ENCODE measurements at regions not wholly inside any gene's neighbourhood (a gene's known extent, or its start where the extent isn't known, plus 50 kb on each side); places are given as distances from the start of the nearest gene placed in this dataset.
"Not testable (repeated sequence)": the region's sequence is repeated elsewhere in the genome, so short reads cannot be mapped to it uniquely, and the experiment has no call there.

- no peak for DNase-seq (ENCODE audit: low read depth)
Observed at GRCh38 chr2:10183146-10183675, 60.7 kb downstream of the RRM2 start.

GRCh38 chr2:10184421-10184820 lies 61.9 kb downstream of the RRM2 start:
- DNase-seq (ENCODE audit: low read depth), result no peak

GRCh38 chr2:10185046-10185445 lies 62.5 kb downstream of the RRM2 start:
- DNase-seq (ENCODE audit: low read depth), result no peak

- DNase-seq (ENCODE audit: low read depth), result no peak
Observed at GRCh38 chr2:10185755-10186154, 63.2 kb downstream of the RRM2 start.

GRCh38 chr2:10186868-10187535 lies 64.5 kb downstream of the RRM2 start:
- DNase-seq (ENCODE audit: low read depth), result no peak

GRCh38 chr2:10187661-10188060 lies 65.1 kb downstream of the RRM2 start:
- DNase-seq (ENCODE audit: low read depth), result no peak

- no peak for DNase-seq (ENCODE audit: low read depth)
Observed at GRCh38 chr2:10188211-10188610, 65.7 kb downstream of the RRM2 start.

- no peak for DNase-seq (ENCODE audit: low read depth)
Observed at GRCh38 chr2:10188729-10189305, 66.3 kb downstream of the RRM2 start.

- no peak for DNase-seq (ENCODE audit: low read depth)
Observed at GRCh38 chr2:10190255-10190654, 67.7 kb downstream of the RRM2 start.

GRCh38 chr2:10190737-10191532 lies 68.4 kb downstream of the RRM2 start:
- DNase-seq (ENCODE audit: low read depth), result no peak

GRCh38 chr2:10191554-10191953 lies 69.0 kb downstream of the RRM2 start:
- no peak for DNase-seq (ENCODE audit: low read depth)

- no peak for DNase-seq (ENCODE audit: low read depth)
Observed at GRCh38 chr2:10192392-10193015, 70.0 kb downstream of the RRM2 start.

- no peak for DNase-seq (ENCODE audit: low read depth)
Observed at GRCh38 chr2:10193276-10193795, 70.8 kb downstream of the RRM2 start.

GRCh38 chr2:10193851-10194820 lies 71.6 kb downstream of the RRM2 start:
- no peak for DNase-seq (ENCODE audit: low read depth)

GRCh38 chr2:10195278-10196109 lies 73.0 kb downstream of the RRM2 start:
- no peak for DNase-seq (ENCODE audit: low read depth)

GRCh38 chr2:10196110-10196892 lies 73.8 kb downstream of the RRM2 start:
- DNase-seq (ENCODE audit: low read depth), result no peak

- DNase-seq (ENCODE audit: low read depth), result no peak
Observed at GRCh38 chr2:10196948-10197696, 74.6 kb downstream of the RRM2 start.

- no peak for DNase-seq (ENCODE audit: low read depth)
Observed at GRCh38 chr2:10197697-10198076, 75.1 kb downstream of the RRM2 start.

GRCh38 chr2:10198482-10198881 lies 75.9 kb downstream of the RRM2 start:
- not testable (repeated sequence) for DNase-seq (ENCODE audit: low read depth)

All from non-pigmented ciliary epithelial cell (primary cell).